AG10803 (cell line): ENCODE measurements at regions not wholly inside any gene's neighbourhood (a gene's known extent, or its start where the extent isn't known, plus 50 kb on each side); places are given as distances from the start of the nearest gene placed in this dataset.

ENCODE experiments used
- DNase-seq: peaks from one replicate; pipeline ENCODE4 v3.0.0; 2010; ENCODE audit warnings: low read depth
- H3K4me3 ChIP-seq: 2 replicates; pipeline ENCODE4 v1.5.1; 2011; ENCODE audit warnings: mild to moderate bottlenecking, low read length, control low read depth
- CTCF ChIP-seq: conservative IDR thresholded peaks from 2 replicates; pipeline ENCODE4 v1.5.1; 2011; ENCODE audit warnings: mild to moderate bottlenecking, low read length, control low read depth, inconsistent platforms

- TF ChIP-seq CTCF = no peak
- H3K4me3 ChIP-seq = no peak overlapping the region
- DNase-seq = no peak
Observed at GRCh38 chr3:18890449-18890848, 257.9 kb upstream of the KCNH8 start.

- H3K4me3 ChIP-seq = no peak overlapping the region
- DNase-seq = no peak
- TF ChIP-seq CTCF = no peak
Observed at GRCh38 chr3:18888819-18889218, 259.5 kb upstream of the KCNH8 start.

GRCh38 chr3:18888370-18888769 is 259.9 kb upstream of the KCNH8 start:
- no peak for DNase-seq
- no peak overlapping the region for H3K4me3 ChIP-seq
- no peak for TF ChIP-seq CTCF

GRCh38 chr3:18886331-18886730 is 262.0 kb upstream of the KCNH8 start:
- TF ChIP-seq CTCF = no peak
- no peak for DNase-seq
- H3K4me3 ChIP-seq = no peak overlapping the region

- no peak overlapping the region for H3K4me3 ChIP-seq
- no peak for DNase-seq
- TF ChIP-seq CTCF = no peak
Observed at GRCh38 chr3:18885612-18886011, 262.7 kb upstream of the KCNH8 start.

- no peak for TF ChIP-seq CTCF
- no peak overlapping the region for H3K4me3 ChIP-seq
- DNase-seq = no peak
Observed at GRCh38 chr3:18883571-18883970, 264.7 kb upstream of the KCNH8 start.

- no peak for DNase-seq
Observed at GRCh38 chr3:18880691-18881090, 267.6 kb upstream of the KCNH8 start.

More at GRCh38 chr3:18880691-18881090, 267.6 kb upstream of the KCNH8 start:
- H3K4me3 ChIP-seq = no peak overlapping the region
- no peak for TF ChIP-seq CTCF
